ENCODE measurements at regions not wholly inside any gene's neighbourhood (a gene's known extent, or its start where the extent isn't known, plus 50 kb on each side); places are given as distances from the start of the nearest gene placed in this dataset.

DNA sequence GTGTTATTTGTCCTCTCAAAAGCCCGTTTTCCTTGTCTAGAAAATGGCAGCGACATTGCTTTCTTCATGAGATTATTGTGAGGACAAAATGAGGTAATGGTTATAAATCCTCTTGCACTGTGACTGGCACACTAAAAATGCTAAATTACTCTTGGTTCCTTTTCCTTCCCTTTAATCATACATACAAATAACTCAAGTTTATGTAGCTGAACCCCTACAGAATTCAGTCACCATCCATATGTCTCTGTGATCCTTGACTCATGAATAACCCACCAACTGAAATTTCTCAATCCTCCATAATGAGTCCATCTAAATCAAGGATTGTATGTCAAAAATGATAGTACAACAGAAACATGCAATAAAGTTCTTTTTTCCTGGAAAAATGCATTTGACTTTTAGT, 71.3 kb upstream of the VWC2 start:
- TF ChIP-seq, protein P1, sequence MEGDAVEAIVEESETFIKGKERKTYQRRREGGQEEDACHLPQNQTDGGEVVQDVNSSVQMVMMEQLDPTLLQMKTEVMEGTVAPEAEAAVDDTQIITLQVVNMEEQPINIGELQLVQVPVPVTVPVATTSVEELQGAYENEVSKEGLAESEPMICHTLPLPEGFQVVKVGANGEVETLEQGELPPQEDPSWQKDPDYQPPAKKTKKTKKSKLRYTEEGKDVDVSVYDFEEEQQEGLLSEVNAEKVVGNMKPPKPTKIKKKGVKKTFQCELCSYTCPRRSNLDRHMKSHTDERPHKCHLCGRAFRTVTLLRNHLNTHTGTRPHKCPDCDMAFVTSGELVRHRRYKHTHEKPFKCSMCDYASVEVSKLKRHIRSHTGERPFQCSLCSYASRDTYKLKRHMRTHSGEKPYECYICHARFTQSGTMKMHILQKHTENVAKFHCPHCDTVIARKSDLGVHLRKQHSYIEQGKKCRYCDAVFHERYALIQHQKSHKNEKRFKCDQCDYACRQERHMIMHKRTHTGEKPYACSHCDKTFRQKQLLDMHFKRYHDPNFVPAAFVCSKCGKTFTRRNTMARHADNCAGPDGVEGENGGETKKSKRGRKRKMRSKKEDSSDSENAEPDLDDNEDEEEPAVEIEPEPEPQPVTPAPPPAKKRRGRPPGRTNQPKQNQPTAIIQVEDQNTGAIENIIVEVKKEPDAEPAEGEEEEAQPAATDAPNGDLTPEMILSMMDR (IDR thresholded peaks at IDR 0.05), result no peak
- no peak for TF ChIP-seq POLR2A (IDR thresholded peaks at IDR 0.05)

Data from heart left ventricle (tissue), 13 donors.